Smooth muscle cell (in vitro differentiated cells): ENCODE measurements at regions not wholly inside any gene's neighbourhood (a gene's known extent, or its start where the extent isn't known, plus 50 kb on each side); places are given as distances from the start of the nearest gene placed in this dataset.

Experiments
- DNase-seq: peaks from one replicate; lab custom pipeline; 2025; ENCODE audit not compliant: unreplicated experiment; lab: John Stamatoyannopoulos, UW
- H2AFZ ChIP-seq: fragments of 200-600 bp; sonication (generic); 2 replicates; pipeline ENCODE4 v1.6.0; 2016; ENCODE audit warnings: antibody characterized with exemption, low read depth, mild to moderate bottlenecking
- H3F3A ChIP-seq: fragments of 200-600 bp; sonication (generic); 2 replicates; pipeline ENCODE4 v1.6.0; 2017; ENCODE audit warnings: antibody characterized with exemption, low read depth
- H3K27ac ChIP-seq: fragments of 200-600 bp; sonication (generic); 2 replicates; pipeline ENCODE4 v1.5.1; 2016; ENCODE audit warnings: low read depth, mild to moderate bottlenecking
- H3K27me3 ChIP-seq: fragments of 200-600 bp; sonication (generic); 2 replicates; pipeline ENCODE4 v1.6.1; 2016; ENCODE audit warnings: low read depth, mild to moderate bottlenecking
- H3K36me3 ChIP-seq: fragments of 200-600 bp; sonication (generic); 2 replicates; pipeline ENCODE4 v1.5.1; 2016; ENCODE audit warnings: low read depth
- H3K4me1 ChIP-seq: fragments of 200-600 bp; sonication (generic); 2 replicates; pipeline ENCODE4 v1.5.1; 2016; ENCODE audit warnings: low read depth
- H3K4me2 ChIP-seq: fragments of 200-600 bp; sonication (generic); 2 replicates; pipeline ENCODE4 v1.6.0; 2016; ENCODE audit warnings: mild to moderate bottlenecking
- H3K4me3 ChIP-seq: fragments of 200-600 bp; sonication (generic); 2 replicates; pipeline ENCODE4 v1.5.1; 2016; ENCODE audit warnings: mild to moderate bottlenecking
- H3K79me2 ChIP-seq: fragments of 200-600 bp; sonication (generic); 2 replicates; pipeline ENCODE4 v1.6.0; 2016; ENCODE audit warnings: low read depth, mild to moderate bottlenecking
- H3K9ac ChIP-seq: fragments of 200-600 bp; sonication (generic); 2 replicates; pipeline ENCODE4 v1.6.0; 2016; ENCODE audit warnings: low read depth
- H3K9me3 ChIP-seq: fragments of 200-600 bp; sonication (generic); replicated peaks from 2 replicates; pipeline ENCODE4 v1.5.1; 2016; ENCODE audit warnings: low read depth
- H4K20me1 ChIP-seq: fragments of 200-600 bp; sonication (generic); 2 replicates; pipeline ENCODE4 v1.6.0; 2016; ENCODE audit warnings: low read depth
- CTCF ChIP-seq: fragments of 200-600 bp; sonication (generic); IDR thresholded peaks from 2 replicates; pipeline ENCODE4 v1.5.1; 2017; ENCODE audit warnings: borderline replicate concordance, mild to moderate bottlenecking, antibody characterized with exemption; ENCODE audit not compliant: insufficient read depth, poor library complexity, severe bottlenecking
- whole genome bisulfite sequencing: methylation state at CpG from one replicate; pipeline ENCODE4 v1.1.7; 2016; ENCODE audit warnings: low lambda C conversion rate; 5-methylcytosine and 5-hydroxymethylcytosine counted together

- no peak overlapping the region for H3K4me3 ChIP-seq
- no peak overlapping the region for H3K4me2 ChIP-seq
- no peaks in the 10 kb centered on the region for H3F3A ChIP-seq
- no peak for DNase-seq
- H3K9ac ChIP-seq: no peak overlapping the region
- no peak overlapping the region for H3K27ac ChIP-seq
- H3K36me3 ChIP-seq: no peaks in the 10 kb centered on the region
- no peak overlapping the region for H2AFZ ChIP-seq
- H3K9me3 ChIP-seq: no peaks in the 10 kb centered on the region
- no peaks in the 10 kb centered on the region for H3K27me3 ChIP-seq
- no peaks in the 10 kb centered on the region for H3K4me1 ChIP-seq
- H4K20me1 ChIP-seq: no peaks in the 10 kb centered on the region
- no peak for TF ChIP-seq CTCF
- H3K79me2 ChIP-seq: no peaks in the 10 kb centered on the region
- WGBS: 85% methylated on average over 1 of the region's 1 CpG
These were observed 56.0 kb upstream of the ARHGAP21 start for GRCh38 chr10:24779737-24780136.

- TF ChIP-seq CTCF: no peak
- no peak overlapping the region for H2AFZ ChIP-seq
- H3F3A ChIP-seq: no peaks in the 10 kb centered on the region
- H3K4me3 ChIP-seq: no peak overlapping the region
- no peak overlapping the region for H3K4me2 ChIP-seq
- H3K79me2 ChIP-seq: no peaks in the 10 kb centered on the region
- no peak for DNase-seq
- 98% methylated on average over 7 of the region's 7 CpGs for WGBS
- no peaks in the 10 kb centered on the region for H3K36me3 ChIP-seq
- H3K9ac ChIP-seq: no peak overlapping the region
- H3K9me3 ChIP-seq: no peaks in the 10 kb centered on the region
- H4K20me1 ChIP-seq: no peaks in the 10 kb centered on the region
- H3K27me3 ChIP-seq: no peaks in the 10 kb centered on the region
- H3K4me1 ChIP-seq: no peaks in the 10 kb centered on the region
- no peak overlapping the region for H3K27ac ChIP-seq
These were observed 54.6 kb upstream of the ARHGAP21 start for GRCh38 chr10:24778298-24778697.

- Histone ChIP-seq H3F3A (no peaks in the 10 kb centered on the region), H3K4me3 (no peak overlapping the region), H3K27me3 (no peaks in the 10 kb centered on the region), H3K4me1 (no peaks in the 10 kb centered on the region), H2AFZ (no peak overlapping the region), H3K9me3 (no peaks in the 10 kb centered on the region), H3K79me2 (no peaks in the 10 kb centered on the region), H3K9ac (no peak overlapping the region), H3K36me3 (no peaks in the 10 kb centered on the region), H4K20me1 (no peaks in the 10 kb centered on the region), H3K4me2 (no peak overlapping the region), H3K27ac (no peak overlapping the region)
- 94% methylated on average over 3 of the region's 3 CpGs for WGBS
- DNase-seq: no peak
- TF ChIP-seq CTCF: no peak
These were observed 53.5 kb upstream of the ARHGAP21 start for GRCh38 chr10:24777196-24777595.

- 95% methylated on average over 3 of the region's 3 CpGs for WGBS
- H3K79me2 ChIP-seq: no peaks in the 10 kb centered on the region
- no peaks in the 10 kb centered on the region for H3K36me3 ChIP-seq
- no peaks in the 10 kb centered on the region for H3K27me3 ChIP-seq
- H4K20me1 ChIP-seq: no peaks in the 10 kb centered on the region
- H3K4me2 ChIP-seq: no peak overlapping the region
- H3K4me1 ChIP-seq: no peaks in the 10 kb centered on the region
- no peak for DNase-seq
- TF ChIP-seq CTCF: no peak
- H3F3A ChIP-seq: no peaks in the 10 kb centered on the region
- H2AFZ ChIP-seq: no peak overlapping the region
- no peaks in the 10 kb centered on the region for H3K9me3 ChIP-seq
- no peak overlapping the region for H3K9ac ChIP-seq
- no peak overlapping the region for H3K27ac ChIP-seq
- H3K4me3 ChIP-seq: no peak overlapping the region
These were observed 50.4 kb upstream of the ARHGAP21 start for GRCh38 chr10:24773939-24774589.
